NOMO-1 treated with dmso at 0.1 percent for 144 hours (cell line): ENCODE measurements at regions not wholly inside any gene's neighbourhood (a gene's known extent, or its start where the extent isn't known, plus 50 kb on each side); places are given as distances from the start of the nearest gene placed in this dataset.

Source experiments
- DNase-seq: peaks from one replicate; lab custom pipeline; 2025; ENCODE audit not compliant: unreplicated experiment; lab: John Stamatoyannopoulos, UW

GRCh38 chr21:27840262-27840661, 873.4 kb upstream of the ADAMTS5 start:
- no peak for DNase-seq

- no peak for DNase-seq
Measured at GRCh38 chr21:27839512-27840115, 872.7 kb upstream of the ADAMTS5 start.

GRCh38 chr21:27838573-27838972, 871.7 kb upstream of the ADAMTS5 start:
- DNase-seq = no peak

GRCh38 chr21:27837936-27838335, 871.0 kb upstream of the ADAMTS5 start:
- no peak for DNase-seq

- DNase-seq = no peak
Measured at GRCh38 chr21:27833298-27833697, 866.4 kb upstream of the ADAMTS5 start.

- no peak for DNase-seq
Measured at GRCh38 chr21:27831816-27832569, 865.1 kb upstream of the ADAMTS5 start.

- no peak for DNase-seq
Measured at GRCh38 chr21:27831177-27831576, 864.3 kb upstream of the ADAMTS5 start.

- DNase-seq = no peak
Measured at GRCh38 chr21:27827972-27828371, 861.1 kb upstream of the ADAMTS5 start.

- no peak for DNase-seq
Measured at GRCh38 chr21:27825035-27825434, 858.1 kb upstream of the ADAMTS5 start.

GRCh38 chr21:27823652-27824201, 856.8 kb upstream of the ADAMTS5 start:
- DNase-seq = no peak

GRCh38 chr21:27820342-27820741, 853.5 kb upstream of the ADAMTS5 start:
- no peak for DNase-seq

GRCh38 chr21:27819299-27819698, 852.4 kb upstream of the ADAMTS5 start:
- DNase-seq = no peak

GRCh38 chr21:27818847-27819246, 852.0 kb upstream of the ADAMTS5 start:
- DNase-seq = no peak

GRCh38 chr21:27817902-27818623, 851.2 kb upstream of the ADAMTS5 start:
- no peak for DNase-seq

GRCh38 chr21:27817074-27817473, 850.2 kb upstream of the ADAMTS5 start:
- no peak for DNase-seq

GRCh38 chr21:27816301-27816700, 849.4 kb upstream of the ADAMTS5 start:
- DNase-seq = no peak

- no peak for DNase-seq
Measured at GRCh38 chr21:27814226-27814625, 847.3 kb upstream of the ADAMTS5 start.

GRCh38 chr21:27813750-27814149, 846.9 kb upstream of the ADAMTS5 start:
- no peak for DNase-seq

- DNase-seq = no peak
Measured at GRCh38 chr21:27813344-27813743, 846.5 kb upstream of the ADAMTS5 start.

GRCh38 chr21:27812279-27812678, 845.4 kb upstream of the ADAMTS5 start:
- DNase-seq = no peak

- DNase-seq = no peak
Measured at GRCh38 chr21:27808923-27809322, 842.0 kb upstream of the ADAMTS5 start.

- DNase-seq = no peak
Measured at GRCh38 chr21:27807596-27807995, 840.7 kb upstream of the ADAMTS5 start.
